ENCODE measurements at regions not wholly inside any gene's neighbourhood (a gene's known extent, or its start where the extent isn't known, plus 50 kb on each side); places are given as distances from the start of the nearest gene placed in this dataset.
"Not testable (repeated sequence)": the region's sequence is repeated elsewhere in the genome, so short reads cannot be mapped to it uniquely, and the experiment has no call there.

DNA sequence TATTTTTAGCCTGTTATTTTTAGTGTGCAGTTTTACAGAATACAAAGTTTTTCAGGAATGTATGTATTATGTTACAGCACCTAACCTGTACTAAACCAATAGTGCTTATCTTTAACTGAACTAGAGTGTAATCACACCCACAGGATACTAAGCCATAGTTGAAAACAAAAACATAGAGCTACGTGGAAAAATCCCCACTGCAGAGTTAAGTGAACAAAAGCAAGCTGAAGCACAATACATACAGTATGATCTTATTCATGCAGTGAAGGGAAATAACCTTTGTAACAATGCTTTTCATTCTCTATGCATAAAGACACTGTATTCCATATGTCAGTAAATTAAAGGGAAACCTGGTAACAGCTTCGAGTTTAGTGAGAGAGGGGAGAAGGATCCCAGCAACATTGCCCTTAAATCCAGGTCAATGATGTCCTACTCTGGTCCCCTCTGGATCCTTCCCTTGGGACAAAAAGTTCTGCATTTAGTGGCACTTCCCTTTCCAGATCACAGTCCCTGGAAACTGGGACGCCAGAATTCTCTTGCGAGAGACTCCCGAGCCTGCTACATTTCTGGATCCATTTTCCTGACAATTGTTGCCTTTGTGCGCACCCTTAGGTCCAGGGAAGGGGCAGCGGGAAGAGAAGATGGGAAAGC, 121.3 kb upstream of the CCND2 start:
- H3K36me3 ChIP-seq (ENCODE audit: insufficient read depth), result no peaks in the 10 kb centered on the region
- H3K4me2 ChIP-seq, result peak overlapping the region; percentile 90
- H2AFZ ChIP-seq (ENCODE audit: low read depth), result peak overlapping the region; percentile 68; the same call in 1 of the 2 replicates
- peaks cover 89% of the 10 kb centered on the region for H3K4me1 ChIP-seq (ENCODE audit: low read depth, poor library complexity, severe bottlenecking)
- H3K27ac ChIP-seq, result peak overlapping the region; percentile 96
- no peaks in the 10 kb centered on the region for H3K27me3 ChIP-seq (ENCODE audit: insufficient read depth, low read depth)
- H3K79me2 ChIP-seq (ENCODE audit: insufficient read depth, low read depth), result no peaks in the 10 kb centered on the region
- H3K4me3 ChIP-seq (IDR thresholded peaks at IDR 0.05; ENCODE audit: insufficient read depth, low read depth, low read length), result no peak overlapping the region
- H3K9ac ChIP-seq, result peak overlapping the region; percentile 47; the same call in 1 of the 2 replicates
- TF ChIP-seq, protein P1, sequence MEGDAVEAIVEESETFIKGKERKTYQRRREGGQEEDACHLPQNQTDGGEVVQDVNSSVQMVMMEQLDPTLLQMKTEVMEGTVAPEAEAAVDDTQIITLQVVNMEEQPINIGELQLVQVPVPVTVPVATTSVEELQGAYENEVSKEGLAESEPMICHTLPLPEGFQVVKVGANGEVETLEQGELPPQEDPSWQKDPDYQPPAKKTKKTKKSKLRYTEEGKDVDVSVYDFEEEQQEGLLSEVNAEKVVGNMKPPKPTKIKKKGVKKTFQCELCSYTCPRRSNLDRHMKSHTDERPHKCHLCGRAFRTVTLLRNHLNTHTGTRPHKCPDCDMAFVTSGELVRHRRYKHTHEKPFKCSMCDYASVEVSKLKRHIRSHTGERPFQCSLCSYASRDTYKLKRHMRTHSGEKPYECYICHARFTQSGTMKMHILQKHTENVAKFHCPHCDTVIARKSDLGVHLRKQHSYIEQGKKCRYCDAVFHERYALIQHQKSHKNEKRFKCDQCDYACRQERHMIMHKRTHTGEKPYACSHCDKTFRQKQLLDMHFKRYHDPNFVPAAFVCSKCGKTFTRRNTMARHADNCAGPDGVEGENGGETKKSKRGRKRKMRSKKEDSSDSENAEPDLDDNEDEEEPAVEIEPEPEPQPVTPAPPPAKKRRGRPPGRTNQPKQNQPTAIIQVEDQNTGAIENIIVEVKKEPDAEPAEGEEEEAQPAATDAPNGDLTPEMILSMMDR (conservative IDR thresholded peaks at IDR 0.05; ENCODE audit: low read depth, low read length), result no peak
- H4K20me1 ChIP-seq (ENCODE audit: insufficient read depth), result no peaks in the 10 kb centered on the region

DNA sequence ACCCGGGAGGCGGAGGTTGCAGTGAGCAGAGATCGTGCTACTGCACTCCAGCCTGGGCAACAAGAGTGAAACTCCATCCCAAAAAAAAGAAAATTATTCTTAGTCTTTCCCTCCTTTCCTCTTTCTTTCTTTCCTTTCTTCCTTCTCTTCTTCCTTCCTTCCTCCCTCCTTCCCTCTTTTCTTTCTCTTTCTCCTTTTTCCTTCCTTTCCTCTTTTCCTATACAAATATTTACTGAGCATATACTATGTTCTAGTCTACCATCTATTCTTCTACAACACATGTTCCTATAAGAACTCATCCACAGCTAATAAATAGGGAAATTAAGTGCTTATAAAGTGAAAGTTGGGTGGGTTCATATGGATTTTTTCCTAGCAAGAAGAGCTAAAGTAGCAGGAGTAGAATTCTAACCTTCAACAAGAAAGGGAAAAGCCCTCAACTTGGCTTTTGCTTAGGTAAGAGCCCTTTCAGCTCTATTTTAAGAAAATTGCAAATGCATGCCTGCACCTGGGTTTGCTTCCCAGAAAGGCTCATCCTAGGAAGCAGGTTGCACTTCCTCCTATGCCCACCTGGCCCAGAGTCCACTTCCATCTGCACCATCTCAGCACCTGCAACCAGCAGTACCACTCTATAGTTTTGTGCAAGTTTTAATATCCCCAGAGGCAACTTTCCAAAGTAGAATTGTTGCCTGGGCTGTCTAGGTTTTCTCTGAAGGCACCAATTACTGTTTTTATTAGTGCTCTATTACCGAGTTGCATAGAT, 122.0 kb upstream of the CCND2 start:
- peak overlapping the region; percentile 90 for H3K4me2 ChIP-seq

DNA sequence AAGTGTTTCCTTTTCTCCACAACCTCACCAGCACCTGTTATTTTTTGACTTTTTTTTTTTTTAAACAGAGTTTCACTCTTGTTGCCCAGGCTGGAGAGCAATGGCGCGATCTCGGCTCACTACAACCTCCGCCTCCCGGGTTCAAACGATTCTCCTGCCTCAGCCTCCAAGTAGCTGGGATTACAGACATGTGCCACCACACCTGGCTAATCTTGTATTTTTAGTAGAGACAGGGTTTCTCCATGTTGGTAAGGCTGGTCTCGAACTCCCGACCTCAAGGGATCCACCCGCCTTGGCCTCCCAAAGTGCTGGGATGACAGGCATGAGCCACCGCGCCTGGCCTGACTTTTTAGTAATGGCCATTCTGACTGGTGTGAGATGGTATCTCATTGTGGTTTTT, 123.2 kb upstream of the CCND2 start:
- not testable (repeated sequence) for H3K36me3 ChIP-seq (ENCODE audit: insufficient read depth); H4K20me1 ChIP-seq (ENCODE audit: insufficient read depth); H2AFZ ChIP-seq (ENCODE audit: low read depth); H3K27ac ChIP-seq; H3K79me2 ChIP-seq (ENCODE audit: insufficient read depth, low read depth); H3K9ac ChIP-seq; H3K4me2 ChIP-seq; H3K27me3 ChIP-seq (ENCODE audit: insufficient read depth, low read depth); H3K4me3 ChIP-seq (IDR thresholded peaks at IDR 0.05; ENCODE audit: insufficient read depth, low read depth, low read length)
- peaks cover 99% of the 10 kb centered on the region for H3K4me1 ChIP-seq (ENCODE audit: low read depth, poor library complexity, severe bottlenecking)

More for the DNA sequence above, 122.0 kb upstream of the CCND2 start:
- H4K20me1 ChIP-seq (ENCODE audit: insufficient read depth), result no peaks in the 10 kb centered on the region
- no peak overlapping the region for H3K4me3 ChIP-seq (IDR thresholded peaks at IDR 0.05; ENCODE audit: insufficient read depth, low read depth, low read length)
- H2AFZ ChIP-seq (ENCODE audit: low read depth), result no peak overlapping the region
- TF ChIP-seq, protein P1 (conservative IDR thresholded peaks at IDR 0.05; ENCODE audit: low read depth, low read length), result no peak
- H3K79me2 ChIP-seq (ENCODE audit: insufficient read depth, low read depth), result no peaks in the 10 kb centered on the region
- H3K36me3 ChIP-seq (ENCODE audit: insufficient read depth), result no peaks in the 10 kb centered on the region
- H3K27ac ChIP-seq, result peak overlapping the region; percentile 96
- H3K9ac ChIP-seq, result no peak overlapping the region
- H3K27me3 ChIP-seq (ENCODE audit: insufficient read depth, low read depth), result no peaks in the 10 kb centered on the region
- peaks cover 93% of the 10 kb centered on the region for H3K4me1 ChIP-seq (ENCODE audit: low read depth, poor library complexity, severe bottlenecking)

DNA sequence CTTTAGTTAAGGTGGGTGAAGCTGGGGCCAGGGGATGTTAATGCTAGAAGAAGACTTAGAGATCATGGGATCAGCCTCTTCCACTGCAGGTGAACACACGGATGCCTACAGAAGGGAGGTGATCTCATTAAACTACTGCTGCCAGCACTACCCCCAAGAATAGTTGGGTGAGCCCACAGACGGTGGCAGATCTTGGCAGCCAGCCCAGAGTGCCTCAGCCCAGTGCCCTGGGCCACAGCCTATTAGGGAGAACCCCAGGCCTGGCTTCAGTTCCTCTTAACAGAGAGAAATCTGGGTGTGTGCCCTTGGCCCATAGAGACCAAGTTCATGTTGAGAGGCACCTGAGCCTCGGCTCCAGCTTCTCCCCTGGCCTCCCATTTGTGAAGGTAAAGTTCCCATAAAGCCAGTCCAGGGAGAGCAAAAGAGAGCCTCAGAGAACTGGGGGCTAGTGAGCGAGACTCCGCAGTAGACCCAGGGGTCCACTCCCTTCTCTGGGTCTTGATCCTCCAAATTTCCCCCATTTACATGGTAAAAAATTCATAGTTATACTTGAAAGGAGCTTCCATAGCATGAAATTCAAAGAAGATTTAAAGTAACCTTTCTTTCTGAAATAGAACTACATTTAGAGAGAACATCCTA, 125.0 kb upstream of the CCND2 start:
- Histone ChIP-seq H3K4me2 (peak overlapping the region; percentile 79), H3K9ac (peak overlapping the region; percentile 22; the same call in 1 of the 2 replicates), H4K20me1 (ENCODE audit: insufficient read depth) (no peaks in the 10 kb centered on the region), H3K4me3 (IDR thresholded peaks at IDR 0.05; ENCODE audit: insufficient read depth, low read depth, low read length) (no peak overlapping the region), H2AFZ (ENCODE audit: low read depth) (peak overlapping the region; percentile 28; the same call in 1 of the 2 replicates), H3K27ac (peak overlapping the region; percentile 67), H3K36me3 (ENCODE audit: insufficient read depth) (no peaks in the 10 kb centered on the region), H3K79me2 (ENCODE audit: insufficient read depth, low read depth) (no peaks in the 10 kb centered on the region), H3K27me3 (ENCODE audit: insufficient read depth, low read depth) (no peaks in the 10 kb centered on the region), H3K4me1 (ENCODE audit: low read depth, poor library complexity, severe bottlenecking) (peaks cover 99% of the 10 kb centered on the region)
- TF ChIP-seq, protein P1 (conservative IDR thresholded peaks at IDR 0.05; ENCODE audit: low read depth, low read length), result no peak

Data from KMS-11 (cell line).